ENCODE measurements at regions not wholly inside any gene's neighbourhood (a gene's known extent, or its start where the extent isn't known, plus 50 kb on each side); places are given as distances from the start of the nearest gene placed in this dataset.

DNA sequence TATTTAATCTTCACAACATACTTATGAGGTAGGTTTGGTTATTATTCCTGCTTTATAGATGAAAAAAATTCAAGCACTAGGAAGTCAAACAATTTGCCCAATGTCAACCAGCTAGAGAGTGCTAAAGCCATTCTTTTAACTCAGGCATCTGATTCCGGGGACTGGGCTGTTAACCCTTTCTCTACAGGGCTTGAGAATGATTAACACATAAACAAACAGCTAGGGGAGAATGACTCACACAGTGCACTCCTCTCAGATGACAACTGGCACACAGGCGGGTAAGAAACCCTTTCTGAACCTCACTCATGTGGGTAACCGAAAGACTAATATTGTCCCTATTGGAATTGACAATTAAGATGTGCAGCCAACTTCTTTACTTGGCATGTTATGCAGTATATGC, 86.3 kb upstream of the FSHR start:
- no peak for DNase-seq (ENCODE audit: low spot score in 2 of 2)
- no peak overlapping the region for H3K4me3 ChIP-seq (ENCODE audit: low read depth, poor library complexity, severe bottlenecking)
- intact Hi-C loops (cut with DNase I; ENCODE audit: low total_unique reads) = no loop called here
- TF ChIP-seq, protein P1, sequence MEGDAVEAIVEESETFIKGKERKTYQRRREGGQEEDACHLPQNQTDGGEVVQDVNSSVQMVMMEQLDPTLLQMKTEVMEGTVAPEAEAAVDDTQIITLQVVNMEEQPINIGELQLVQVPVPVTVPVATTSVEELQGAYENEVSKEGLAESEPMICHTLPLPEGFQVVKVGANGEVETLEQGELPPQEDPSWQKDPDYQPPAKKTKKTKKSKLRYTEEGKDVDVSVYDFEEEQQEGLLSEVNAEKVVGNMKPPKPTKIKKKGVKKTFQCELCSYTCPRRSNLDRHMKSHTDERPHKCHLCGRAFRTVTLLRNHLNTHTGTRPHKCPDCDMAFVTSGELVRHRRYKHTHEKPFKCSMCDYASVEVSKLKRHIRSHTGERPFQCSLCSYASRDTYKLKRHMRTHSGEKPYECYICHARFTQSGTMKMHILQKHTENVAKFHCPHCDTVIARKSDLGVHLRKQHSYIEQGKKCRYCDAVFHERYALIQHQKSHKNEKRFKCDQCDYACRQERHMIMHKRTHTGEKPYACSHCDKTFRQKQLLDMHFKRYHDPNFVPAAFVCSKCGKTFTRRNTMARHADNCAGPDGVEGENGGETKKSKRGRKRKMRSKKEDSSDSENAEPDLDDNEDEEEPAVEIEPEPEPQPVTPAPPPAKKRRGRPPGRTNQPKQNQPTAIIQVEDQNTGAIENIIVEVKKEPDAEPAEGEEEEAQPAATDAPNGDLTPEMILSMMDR (IDR thresholded peaks at IDR 0.05) = no peak
- no peak for TF ChIP-seq POLR2A (IDR thresholded peaks at IDR 0.05)
- WGBS, 2 donors = 24 to 50% methylated on average over 3 of the region's 3 CpGs

- TF ChIP-seq POLR2A (IDR thresholded peaks at IDR 0.05) = no peak
- TF ChIP-seq, protein P1 (IDR thresholded peaks at IDR 0.05) = no peak
- H3K4me3 ChIP-seq (ENCODE audit: low read depth, poor library complexity, severe bottlenecking) = no peak overlapping the region
- intact Hi-C loops (cut with DNase I; ENCODE audit: low total_unique reads) = no loop called here
- DNase-seq (ENCODE audit: low spot score in 2 of 2) = no peak
Observed at GRCh38 chr2:49238604-49238960, 84.3 kb upstream of the FSHR start.

- TF ChIP-seq, protein P1 (IDR thresholded peaks at IDR 0.05) = no peak
- no peak for TF ChIP-seq POLR2A (IDR thresholded peaks at IDR 0.05)
- no peak overlapping the region for H3K4me3 ChIP-seq (ENCODE audit: low read depth, poor library complexity, severe bottlenecking)
- WGBS, 2 donors = 69 to 79% methylated on average over 6 of the region's 6 CpGs
- no peak for DNase-seq (ENCODE audit: low spot score in 2 of 2)
- intact Hi-C loops (cut with DNase I; ENCODE audit: low total_unique reads) = no loop called here
Observed at GRCh38 chr2:49237867-49238603, 83.7 kb upstream of the FSHR start.

GRCh38 chr2:49236316-49236715, 82.0 kb upstream of the FSHR start:
- intact Hi-C loops (cut with DNase I; ENCODE audit: low total_unique reads) = no loop called here
- no peak for DNase-seq (ENCODE audit: low spot score in 2 of 2)
- no peak overlapping the region for H3K4me3 ChIP-seq (ENCODE audit: low read depth, poor library complexity, severe bottlenecking)
- WGBS, 2 donors = 79 to 85% methylated on average over 1 of the region's 1 CpG
- TF ChIP-seq, protein P1 (IDR thresholded peaks at IDR 0.05) = no peak
- TF ChIP-seq POLR2A (IDR thresholded peaks at IDR 0.05) = no peak

DNA sequence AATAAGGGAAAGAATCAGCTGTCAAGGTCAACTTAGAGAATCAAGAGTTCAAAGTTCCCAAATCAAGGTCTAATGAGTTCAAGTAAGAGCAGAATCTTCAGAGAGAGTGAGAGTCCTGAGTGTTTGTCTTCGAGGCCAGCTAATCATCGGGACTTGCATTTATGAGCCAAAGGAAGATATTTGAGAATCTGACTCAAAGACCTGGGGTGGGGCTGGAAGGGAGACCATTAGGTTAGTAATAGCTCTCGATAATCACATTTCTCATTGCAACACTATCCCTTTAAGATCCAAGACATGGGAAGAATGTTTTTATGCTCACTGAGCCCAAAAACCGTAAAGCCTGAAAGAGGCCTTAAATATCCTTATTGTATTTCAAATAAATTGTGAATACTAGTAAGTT, 72.0 kb upstream of the FSHR start:
- intact Hi-C loops (cut with DNase I; ENCODE audit: low total_unique reads) = no loop called here
- TF ChIP-seq, protein P1 (IDR thresholded peaks at IDR 0.05) = no peak
- no peak for TF ChIP-seq POLR2A (IDR thresholded peaks at IDR 0.05)
- DNase-seq (ENCODE audit: low spot score in 2 of 2) = no peak
- no peak overlapping the region for H3K4me3 ChIP-seq (ENCODE audit: low read depth, poor library complexity, severe bottlenecking)
- WGBS, 2 donors = 58 to 68% methylated on average over 4 of the region's 4 CpGs

DNA sequence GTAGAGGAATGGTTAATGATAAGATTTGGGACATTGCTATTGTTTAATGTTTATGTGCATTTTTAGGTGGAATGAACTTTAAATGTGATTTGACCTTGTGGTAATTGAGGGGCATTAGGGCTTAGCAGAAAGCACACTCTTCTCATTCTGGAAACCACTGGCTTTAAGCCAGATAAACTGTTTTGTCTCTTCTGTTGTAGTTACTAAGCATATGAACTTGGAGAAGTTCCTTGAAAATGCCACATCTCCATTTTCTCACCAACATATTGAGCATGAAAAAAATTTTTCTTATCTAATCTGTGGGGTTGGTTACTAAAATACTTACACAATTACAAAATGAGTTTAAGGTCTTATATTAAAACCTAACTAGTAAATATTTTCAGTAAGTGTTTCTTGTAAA, 70.8 kb upstream of the FSHR start:
- DNase-seq (ENCODE audit: low spot score in 2 of 2) = no peak
- no peak for TF ChIP-seq POLR2A (IDR thresholded peaks at IDR 0.05)
- TF ChIP-seq, protein P1 (IDR thresholded peaks at IDR 0.05) = no peak
- no peak overlapping the region for H3K4me3 ChIP-seq (ENCODE audit: low read depth, poor library complexity, severe bottlenecking)
- intact Hi-C loops (cut with DNase I; ENCODE audit: low total_unique reads) = no loop called here
